NCI-H510A treated with DMSO at 0.1 percent for 48 hours (cell line): ENCODE measurements at regions not wholly inside any gene's neighbourhood (a gene's known extent, or its start where the extent isn't known, plus 50 kb on each side); places are given as distances from the start of the nearest gene placed in this dataset.
"Not testable (repeated sequence)": the region's sequence is repeated elsewhere in the genome, so short reads cannot be mapped to it uniquely, and the experiment has no call there.

Source experiments
- DNase-seq: peaks from one replicate; lab custom pipeline; 2025; lab: John Stamatoyannopoulos, UW

GRCh38 chr2:240191001-240191400 lies 50.5 kb upstream of the OTOS start:
- no peak for DNase-seq

GRCh38 chr2:240192661-240193060 lies 52.2 kb upstream of the OTOS start:
- no peak for DNase-seq

DNA sequence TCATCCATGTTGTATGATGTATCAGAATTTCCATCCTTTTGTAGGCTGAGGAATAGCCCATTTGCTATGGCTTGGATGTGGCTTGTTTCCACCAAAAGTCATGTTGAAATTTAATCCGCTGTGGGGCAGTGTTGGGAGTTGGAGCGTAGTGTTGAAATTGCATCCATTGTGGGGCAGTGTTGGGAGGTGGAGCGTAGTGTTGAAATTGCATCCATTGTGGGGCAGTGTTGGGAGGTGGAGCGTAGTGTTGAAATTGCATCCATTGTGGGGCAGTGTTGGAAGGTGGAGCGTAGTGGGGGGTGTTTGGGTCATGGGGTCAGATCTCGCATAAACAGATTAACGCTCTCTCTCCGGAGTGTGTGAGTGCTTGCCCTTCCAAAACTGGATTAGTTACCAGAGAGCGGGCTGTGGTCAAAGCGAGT lies 53.9 kb upstream of the OTOS start:
- DNase-seq = not testable (repeated sequence)

- DNase-seq = no peak
Observed at GRCh38 chr2:240195316-240195861, 54.9 kb upstream of the OTOS start.

GRCh38 chr2:240196716-240197461 lies 56.4 kb upstream of the OTOS start:
- DNase-seq = no peak

DNA sequence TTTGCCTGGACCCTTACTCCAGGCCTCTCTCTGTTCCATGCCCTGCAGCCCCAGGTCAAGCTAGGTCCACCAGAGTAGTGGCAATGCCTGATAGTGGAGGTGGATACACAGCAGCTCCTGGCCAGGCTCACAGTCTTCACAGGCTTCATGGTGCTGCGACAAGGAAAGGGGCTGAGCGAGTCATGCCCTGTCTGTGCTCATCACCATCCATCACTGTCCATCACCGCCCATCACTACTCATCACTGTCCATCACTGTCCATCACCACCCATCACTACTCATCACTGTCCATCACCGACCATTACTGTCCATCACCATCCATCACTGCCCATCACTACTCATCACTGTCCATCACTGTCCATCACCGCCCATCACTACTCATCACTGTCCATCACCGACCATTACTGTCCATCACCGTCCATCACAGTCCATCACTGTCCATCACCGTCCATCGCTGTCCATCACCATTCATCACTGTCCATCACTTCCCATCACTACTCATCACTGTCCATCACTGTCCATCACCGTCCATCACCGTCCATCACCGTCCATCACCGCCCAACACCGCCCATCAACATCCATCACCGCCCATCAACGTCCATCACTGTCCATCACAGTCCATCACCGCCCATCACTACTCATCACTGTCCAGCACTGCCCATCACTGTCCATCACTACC lies 57.1 kb upstream of the OTOS start:
- no peak for DNase-seq

- DNase-seq = no peak
Observed at GRCh38 chr2:240198226-240198625, 57.8 kb upstream of the OTOS start.

DNA sequence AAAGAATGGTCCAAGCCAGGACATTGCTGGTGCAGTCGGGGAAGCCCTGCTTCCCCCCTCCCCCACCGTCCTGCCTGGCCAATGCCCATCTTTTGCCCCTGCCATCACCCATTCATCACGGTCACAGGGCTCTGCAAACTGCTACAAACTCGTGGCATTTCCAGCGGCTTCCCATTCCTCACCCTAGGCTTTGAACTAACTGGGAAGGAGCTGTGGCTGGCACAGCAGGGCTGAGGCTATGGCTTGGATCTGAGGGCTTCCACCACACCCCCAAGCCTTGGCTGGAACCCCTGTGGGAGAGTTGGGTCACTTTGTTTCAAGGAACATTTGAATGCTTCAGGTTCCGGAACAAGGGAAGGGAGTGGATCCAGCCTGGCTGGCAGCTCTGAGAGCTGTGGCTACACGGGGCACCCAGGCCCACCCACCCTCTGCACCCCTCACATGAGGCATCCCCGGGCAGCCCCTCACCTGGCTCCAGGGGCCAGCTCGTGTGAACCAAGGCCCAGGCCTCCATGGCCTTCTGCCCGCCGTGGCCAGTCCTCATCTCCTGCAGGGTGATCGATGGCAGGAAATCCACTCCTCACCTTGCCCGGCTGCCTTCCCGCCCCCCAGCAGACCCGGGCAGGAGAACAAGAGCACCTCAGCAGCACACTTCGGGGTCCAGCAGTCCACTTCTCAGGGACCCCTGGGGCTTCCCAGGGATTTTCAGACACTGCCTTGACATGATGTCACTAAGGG lies 58.8 kb upstream of the OTOS start:
- DNase-seq = no peak

DNA sequence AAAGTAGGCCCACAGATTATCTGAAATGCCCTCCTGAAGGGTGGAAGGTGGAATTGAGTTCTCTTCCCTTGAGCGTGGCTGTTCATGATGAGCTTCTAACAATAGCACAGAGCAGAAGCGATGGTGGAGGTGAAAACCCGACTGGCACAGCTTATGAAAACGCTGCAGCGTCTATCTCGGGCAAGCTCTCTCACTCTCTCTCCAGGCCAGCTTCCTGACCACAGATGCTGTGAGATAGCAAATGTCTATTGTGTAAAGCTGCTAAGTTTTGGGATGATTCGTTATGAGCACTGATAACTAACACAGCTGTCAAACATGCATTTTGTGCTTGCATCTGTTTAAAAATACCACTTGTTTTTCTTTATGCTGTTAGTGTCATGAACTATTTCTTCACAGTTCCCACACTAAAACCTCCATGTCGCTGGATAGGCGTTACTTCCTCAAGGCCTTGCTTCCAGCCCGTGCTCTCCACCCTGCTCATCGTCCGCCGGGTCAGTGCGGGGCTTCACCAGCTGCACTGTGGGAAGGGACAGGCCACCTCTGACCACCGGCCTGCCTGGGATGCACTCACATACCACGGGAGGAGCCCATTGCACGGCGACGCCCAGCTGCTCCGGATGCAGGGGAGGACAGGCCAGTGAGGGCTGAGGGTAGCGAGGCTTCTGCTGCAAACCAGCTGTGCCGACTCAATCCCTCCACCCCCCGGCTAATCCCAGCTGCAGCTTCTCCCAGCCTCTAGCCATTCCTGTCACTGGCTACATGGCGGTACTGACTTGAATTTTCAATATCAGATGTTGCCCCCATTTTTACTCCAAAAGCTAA lies 60.0 kb upstream of the OTOS start:
- no peak for DNase-seq

GRCh38 chr2:240201866-240202265 lies 61.4 kb upstream of the OTOS start:
- no peak for DNase-seq

GRCh38 chr2:240202586-240202985 lies 62.1 kb upstream of the OTOS start:
- DNase-seq = no peak

- no peak for DNase-seq
Observed at GRCh38 chr2:240203031-240203787, 62.8 kb upstream of the OTOS start.

- no peak for DNase-seq
Observed at GRCh38 chr2:240203788-240204270, 63.4 kb upstream of the OTOS start.

DNA sequence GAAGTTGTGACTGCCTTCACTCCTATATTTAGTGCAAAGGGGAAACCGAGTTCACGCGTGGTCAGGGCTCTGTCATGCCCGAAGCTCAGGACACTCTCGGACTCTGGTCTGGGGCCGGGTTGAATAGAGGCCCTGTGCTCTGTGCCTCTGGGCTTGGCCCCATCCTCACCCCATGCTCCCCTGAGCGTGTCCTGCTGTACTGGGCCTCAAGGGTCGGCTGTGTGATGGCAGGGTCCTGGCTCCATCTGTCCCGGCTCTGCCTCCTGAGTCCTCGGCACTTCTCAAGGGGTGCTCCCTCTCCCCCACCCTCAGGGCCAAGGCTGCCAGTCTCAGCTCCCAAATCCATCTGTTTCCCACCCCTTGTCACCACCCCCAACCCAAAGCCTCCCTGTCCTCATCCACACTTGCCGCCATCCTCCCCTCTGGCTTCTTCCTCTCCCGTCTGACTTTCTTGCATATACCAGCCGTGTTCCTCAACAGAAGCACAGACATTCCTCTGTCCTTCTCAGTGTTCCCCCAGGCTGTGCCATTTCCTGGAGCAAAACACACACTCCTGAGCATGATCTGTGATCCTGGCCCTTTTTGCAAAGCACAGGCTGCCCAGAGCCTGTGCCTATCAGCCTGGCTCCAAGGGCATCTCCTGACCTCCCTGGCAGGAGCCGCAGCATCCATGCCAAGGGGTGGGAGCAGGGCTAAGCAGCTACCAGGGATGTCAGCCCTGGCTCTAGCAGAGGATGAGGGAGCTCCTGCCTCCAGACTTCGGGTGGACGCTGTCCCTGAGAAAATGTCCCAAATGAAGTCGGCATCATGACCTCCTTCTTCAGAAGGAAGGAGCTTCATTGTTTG lies 64.2 kb upstream of the OTOS start:
- DNase-seq = no peak

DNA sequence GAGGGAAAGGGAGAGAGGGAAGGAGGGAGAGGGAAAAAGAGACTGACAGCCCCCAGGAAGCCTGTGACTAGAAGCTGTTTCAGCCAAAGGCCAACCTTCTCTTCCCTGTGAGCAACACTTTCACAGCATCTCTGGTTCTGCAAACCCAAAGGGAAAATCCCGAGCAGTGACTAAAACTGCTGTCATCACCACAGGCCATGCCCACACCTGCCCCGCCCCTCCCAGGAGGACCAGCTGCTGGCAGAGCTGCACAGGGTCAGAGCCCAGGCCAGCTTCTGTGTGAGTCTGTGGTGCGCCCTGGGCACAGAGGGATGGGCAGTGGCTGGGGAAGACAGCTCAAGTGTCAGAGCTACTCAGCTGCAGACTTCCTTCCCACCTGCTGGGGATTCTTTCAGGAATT lies 64.9 kb upstream of the OTOS start:
- no peak for DNase-seq

- no peak for DNase-seq
Observed at GRCh38 chr2:240205772-240206171, 65.3 kb upstream of the OTOS start.

GRCh38 chr2:240206630-240207029 lies 66.2 kb upstream of the OTOS start:
- DNase-seq = no peak

DNA sequence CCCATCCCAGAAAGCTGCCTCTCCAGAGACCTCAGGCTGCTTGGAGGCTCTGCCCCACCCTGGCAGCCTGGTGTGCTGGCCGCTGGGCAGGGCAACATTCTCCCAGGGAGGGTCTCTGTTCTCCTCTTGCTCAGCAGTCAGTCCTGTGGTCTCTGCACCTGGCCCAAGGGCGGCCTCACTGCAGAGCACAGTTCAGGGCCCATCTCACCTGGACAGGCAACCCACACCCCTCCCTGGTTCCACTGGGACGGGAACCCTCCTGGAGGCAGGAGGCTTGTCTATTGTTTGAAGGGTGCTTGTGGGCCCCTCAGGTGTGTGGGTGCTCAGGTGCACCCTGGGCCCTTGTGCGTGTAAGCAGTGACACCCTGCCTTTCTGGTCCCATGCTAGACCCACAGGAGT lies 67.2 kb upstream of the OTOS start:
- no peak for DNase-seq

GRCh38 chr2:240208096-240208495 lies 67.6 kb upstream of the OTOS start:
- no peak for DNase-seq

DNA sequence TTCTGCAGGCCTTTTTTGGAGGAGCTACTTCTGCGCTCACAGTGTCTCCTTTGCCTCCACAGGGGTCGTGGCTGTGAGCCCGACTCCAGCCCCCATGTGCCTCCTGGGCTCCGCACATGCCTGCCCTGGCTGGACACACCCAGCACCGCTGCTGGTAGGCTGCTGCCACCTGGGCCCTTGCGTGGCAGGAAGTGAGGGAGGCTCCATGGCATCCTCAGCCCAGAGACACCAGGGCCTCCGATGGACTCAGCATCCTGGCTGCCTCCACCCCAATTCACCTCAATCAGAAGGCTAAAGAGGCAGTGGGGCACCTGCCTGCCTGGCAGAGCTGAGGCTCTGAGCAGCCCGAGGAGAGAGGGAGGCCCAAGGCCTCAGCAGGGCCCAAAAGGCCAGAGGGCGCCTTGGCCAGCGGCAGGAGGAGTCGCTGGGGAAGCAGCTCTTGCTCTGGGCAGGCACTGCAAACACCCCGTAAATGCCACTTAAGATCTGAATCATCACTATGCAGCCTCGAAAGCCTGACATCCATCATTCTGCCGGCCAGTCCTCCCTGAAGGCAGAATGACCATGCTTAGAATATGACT lies 68.3 kb upstream of the OTOS start:
- DNase-seq = no peak
